ENCODE measurements at regions not wholly inside any gene's neighbourhood (a gene's known extent, or its start where the extent isn't known, plus 50 kb on each side); places are given as distances from the start of the nearest gene placed in this dataset.

DNA sequence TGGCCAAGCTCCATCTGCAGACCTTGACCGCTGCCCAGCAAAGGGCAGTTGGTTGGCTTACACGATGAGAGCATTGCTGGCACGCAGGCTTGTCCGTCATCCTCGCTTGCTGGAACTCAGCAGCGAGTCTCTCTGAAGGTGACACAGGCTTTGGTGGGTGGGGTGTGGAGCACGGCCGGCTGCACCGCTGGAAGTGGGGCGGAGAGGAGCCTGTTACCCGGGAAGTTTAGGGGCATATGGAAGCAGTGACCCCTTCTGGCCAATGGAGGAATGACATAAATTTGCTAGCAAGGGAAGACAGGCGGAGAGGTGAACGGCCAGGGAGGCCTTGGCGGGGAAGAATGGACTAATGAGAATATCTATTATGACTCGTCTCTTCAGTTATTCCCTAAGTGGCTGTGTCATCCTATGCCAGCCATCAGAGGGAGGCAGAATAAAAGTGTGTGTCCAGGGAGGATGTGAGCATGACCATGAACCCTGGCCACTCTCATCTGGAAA, 65.9 kb upstream of the SDK2 start (continued):
- TF ChIP-seq, protein P1, sequence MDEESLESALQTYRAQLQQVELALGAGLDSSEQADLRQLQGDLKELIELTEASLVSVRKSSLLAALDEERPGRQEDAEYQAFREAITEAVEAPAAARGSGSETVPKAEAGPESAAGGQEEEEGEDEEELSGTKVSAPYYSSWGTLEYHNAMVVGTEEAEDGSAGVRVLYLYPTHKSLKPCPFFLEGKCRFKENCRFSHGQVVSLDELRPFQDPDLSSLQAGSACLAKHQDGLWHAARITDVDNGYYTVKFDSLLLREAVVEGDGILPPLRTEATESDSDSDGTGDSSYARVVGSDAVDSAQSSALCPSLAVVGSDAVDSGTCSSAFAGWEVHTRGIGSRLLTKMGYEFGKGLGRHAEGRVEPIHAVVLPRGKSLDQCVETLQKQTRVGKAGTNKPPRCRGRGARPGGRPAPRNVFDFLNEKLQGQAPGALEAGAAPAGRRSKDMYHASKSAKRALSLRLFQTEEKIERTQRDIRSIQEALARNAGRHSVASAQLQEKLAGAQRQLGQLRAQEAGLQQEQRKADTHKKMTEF (CRISPR knock-in tag; IDR thresholded peaks at IDR 0.05): no peak
- peak; percentile 63; the same call in 1 of the 2 replicates for TF ChIP-seq ZNF263 (CRISPR knock-in tag; IDR thresholded peaks at IDR 0.05)
- TF ChIP-seq ZNF605 (CRISPR knock-in tag; IDR thresholded peaks at IDR 0.05): 0 out of 2 replicates have a peak, but pooled peaks have one; percentile 28
- TF ChIP-seq BHLHE40 (IDR thresholded peaks at IDR 0.05; ENCODE audit: low read length): 0 out of 2 replicates have a peak, but pooled peaks have one; percentile 9
- no peak for TF ChIP-seq GATA4 (IDR thresholded peaks at IDR 0.05; ENCODE audit: borderline replicate concordance, low read depth)
- TF ChIP-seq AHR (CRISPR knock-in tag; IDR thresholded peaks at IDR 0.05): no peak
- no peak for TF ChIP-seq XBP1 (CRISPR knock-in tag; IDR thresholded peaks at IDR 0.05)
- TF ChIP-seq XRCC5 (optimal IDR thresholded peaks at IDR 0.05; ENCODE audit: low read length): peak; percentile 49
- TF ChIP-seq RAD21 (CRISPR knock-in tag; IDR thresholded peaks at IDR 0.05): peak; percentile 75
- TF ChIP-seq, protein P2, sequence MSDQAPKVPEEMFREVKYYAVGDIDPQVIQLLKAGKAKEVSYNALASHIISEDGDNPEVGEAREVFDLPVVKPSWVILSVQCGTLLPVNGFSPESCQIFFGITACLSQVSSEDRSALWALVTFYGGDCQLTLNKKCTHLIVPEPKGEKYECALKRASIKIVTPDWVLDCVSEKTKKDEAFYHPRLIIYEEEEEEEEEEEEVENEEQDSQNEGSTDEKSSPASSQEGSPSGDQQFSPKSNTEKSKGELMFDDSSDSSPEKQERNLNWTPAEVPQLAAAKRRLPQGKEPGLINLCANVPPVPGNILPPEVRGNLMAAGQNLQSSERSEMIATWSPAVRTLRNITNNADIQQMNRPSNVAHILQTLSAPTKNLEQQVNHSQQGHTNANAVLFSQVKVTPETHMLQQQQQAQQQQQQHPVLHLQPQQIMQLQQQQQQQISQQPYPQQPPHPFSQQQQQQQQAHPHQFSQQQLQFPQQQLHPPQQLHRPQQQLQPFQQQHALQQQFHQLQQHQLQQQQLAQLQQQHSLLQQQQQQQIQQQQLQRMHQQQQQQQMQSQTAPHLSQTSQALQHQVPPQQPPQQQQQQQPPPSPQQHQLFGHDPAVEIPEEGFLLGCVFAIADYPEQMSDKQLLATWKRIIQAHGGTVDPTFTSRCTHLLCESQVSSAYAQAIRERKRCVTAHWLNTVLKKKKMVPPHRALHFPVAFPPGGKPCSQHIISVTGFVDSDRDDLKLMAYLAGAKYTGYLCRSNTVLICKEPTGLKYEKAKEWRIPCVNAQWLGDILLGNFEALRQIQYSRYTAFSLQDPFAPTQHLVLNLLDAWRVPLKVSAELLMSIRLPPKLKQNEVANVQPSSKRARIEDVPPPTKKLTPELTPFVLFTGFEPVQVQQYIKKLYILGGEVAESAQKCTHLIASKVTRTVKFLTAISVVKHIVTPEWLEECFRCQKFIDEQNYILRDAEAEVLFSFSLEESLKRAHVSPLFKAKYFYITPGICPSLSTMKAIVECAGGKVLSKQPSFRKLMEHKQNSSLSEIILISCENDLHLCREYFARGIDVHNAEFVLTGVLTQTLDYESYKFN (CRISPR knock-in tag; conservative IDR thresholded peaks at IDR 0.05): no peak
- TF ChIP-seq HIVEP1 (CRISPR knock-in tag; IDR thresholded peaks at IDR 0.05): 0 out of 2 replicates have a peak, but pooled peaks have one; percentile 41
- no peak for TF ChIP-seq RXRA (CRISPR knock-in tag; IDR thresholded peaks at IDR 0.05)
- TF ChIP-seq CHD2 (IDR thresholded peaks at IDR 0.05; ENCODE audit: low read depth, low read length): no peak
- TF ChIP-seq TGIF2 (CRISPR knock-in tag; IDR thresholded peaks at IDR 0.05): no peak
- no peak for TF ChIP-seq ZNF790 (CRISPR knock-in tag; IDR thresholded peaks at IDR 0.05; ENCODE audit: borderline replicate concordance)
- TF ChIP-seq ZNF232 (CRISPR knock-in tag; IDR thresholded peaks at IDR 0.05; ENCODE audit: borderline replicate concordance): 0 out of 2 replicates have a peak, but pooled peaks have one; percentile 22

Measured in HepG2 (cell line).